HCT116 (cell line): ENCODE measurements at regions not wholly inside any gene's neighbourhood (a gene's known extent, or its start where the extent isn't known, plus 50 kb on each side); places are given as distances from the start of the nearest gene placed in this dataset.

ENCODE experiments used
- ATAC-seq: fragments of 200-7000 bp; cut with Tn5 transposase; 2 replicates; pipeline ENCODE4 v1.9.1; 2020; ENCODE audit warnings: mild to moderate bottlenecking, moderate library complexity
- BruUV-seq: library from RNA; stranded (reverse); fragments of 400-500 nt; replicated peaks from 2 replicates; lab custom pipeline; 2021; lab: Mats Ljungman, UMichigan
- CTCF ChIA-PET: fragments of 300-600 bp; sonication (Branson Sonifier 250); formaldehyde crosslinking; loops from one replicate; lab custom pipeline; 2021; ENCODE audit warnings: antibody characterized with exemption; lab: Charles Lee
- POLR2A ChIA-PET: fragments of 300-600, 350-600 bp; sonication (Branson Sonifier 250); formaldehyde crosslinking; loops from one replicate; lab custom pipeline; 2021; ENCODE audit warnings: antibody characterized with exemption; lab: Charles Lee
- RAD21 ChIA-PET, 2 experiments: fragments of 300-600 bp; sonication (Branson Sonifier 250); formaldehyde crosslinking; loops; one replicate each; lab custom pipeline; 2023; ENCODE audit warnings: low total read pairs in 2 of 2; ENCODE audit not compliant: uncharacterized antibody in 2 of 2, unreplicated experiment in 2 of 2, low non-redundant PET in 1 of 2; lab: Charles Lee
- DNase-seq: peaks from one replicate; pipeline ENCODE4 v3.0.0-alpha.2; 2010; ENCODE audit warnings: low read depth, low spot score
- H2AFZ ChIP-seq: fragments of 200-600 bp; shearing (Covaris generic), sonication (generic); 2 replicates; pipeline ENCODE4 v1.6.1; 2017; ENCODE audit warnings: low read depth, mixed run types, mixed read lengths, antibody characterized with exemption, low read length; ENCODE audit not compliant: poor library complexity, severe bottlenecking
- H3K27ac ChIP-seq: 2 replicates; pipeline ENCODE4 v1.5.1; 2012; ENCODE audit warnings: low read depth, low read length
- H3K27me3 ChIP-seq: fragments of 200-600 bp; sonication (generic); 2 replicates; pipeline ENCODE4 v1.6.1; 2016; ENCODE audit warnings: mixed run types, low read length, mixed read lengths; ENCODE audit not compliant: insufficient read depth
- H3K36me3 ChIP-seq, 2 experiments: fragments of 200-500 bp in 1 of 2; fragments of 200-600 bp in 1 of 2; sonication (Bioruptor generic) in 1 of 2; sonication (generic) in 1 of 2; 2 replicates each; pipeline versions ENCODE4 v1.5.1 to v1.6.1; 2014 to 2016; ENCODE audit warnings: low read length in 2 of 2, inconsistent platforms in 1 of 2, mixed read lengths in 1 of 2, mixed run types in 1 of 2; ENCODE audit not compliant: insufficient read depth in 2 of 2, control insufficient read depth in 1 of 2
- H3K4me1 ChIP-seq, 2 experiments: fragments of 200-600 bp in 1 of 2; sonication (generic) in 1 of 2; 2 replicates each; pipeline versions ENCODE4 v1.5.1 to v1.6.1; 2012 to 2017; ENCODE audit warnings: low read length in 2 of 2, inconsistent platforms in 1 of 2, mild to moderate bottlenecking in 1 of 2, mixed read lengths in 1 of 2, mixed run types in 1 of 2, moderate library complexity in 1 of 2; ENCODE audit not compliant: insufficient read depth in 2 of 2, control insufficient read depth in 1 of 2
- H3K4me2 ChIP-seq: fragments of 200-600 bp; sonication (generic); 2 replicates; pipeline ENCODE4 v1.6.1; 2017; ENCODE audit warnings: mixed run types, low read length, mixed read lengths
- H3K4me3 ChIP-seq, 2 experiments: fragments of 200-600 bp in 1 of 2; sonication (generic) in 1 of 2; replicated peaks in 1 of 2; 2 replicates each; pipeline ENCODE4 v1.5.1; 2011 to 2016; ENCODE audit warnings: low read length in 2 of 2, control low read depth in 1 of 2, low read depth in 1 of 2, mild to moderate bottlenecking in 1 of 2, mixed read lengths in 1 of 2, mixed run types in 1 of 2
- H3K79me2 ChIP-seq: fragments of 200-600 bp; sonication (generic); 2 replicates; pipeline ENCODE4 v1.6.1; 2017; ENCODE audit warnings: mild to moderate bottlenecking, mixed run types, low read length, moderate library complexity, mixed read lengths; ENCODE audit not compliant: insufficient read depth
- H3K9ac ChIP-seq: fragments of 200-600 bp; sonication (generic); 2 replicates; pipeline ENCODE4 v1.6.1; 2016; ENCODE audit warnings: low read length, mixed read lengths
- H3K9me2 ChIP-seq: fragments of 200-600 bp; sonication (generic), shearing (Covaris generic); 2 replicates; pipeline ENCODE4 v1.6.1; 2017; ENCODE audit warnings: mixed run types, mild to moderate bottlenecking, moderate library complexity; ENCODE audit not compliant: insufficient read depth
- H3K9me3 ChIP-seq, 2 experiments: fragments of 200-500 bp in 1 of 2; fragments of 200-600 bp in 1 of 2; sonication (Bioruptor generic) in 1 of 2; sonication (generic) in 1 of 2; 2 replicates each; pipeline ENCODE4 v1.6.1; 2014 to 2017; ENCODE audit warnings: low read length in 2 of 2, mixed read lengths in 2 of 2, inconsistent platforms in 1 of 2, low read depth in 1 of 2, mild to moderate bottlenecking in 1 of 2, mixed run types in 1 of 2, moderate library complexity in 1 of 2; ENCODE audit not compliant: control insufficient read depth in 1 of 2, insufficient read depth in 1 of 2
- H4K20me1 ChIP-seq: fragments of 200-600 bp; sonication (generic), shearing (Covaris generic); 2 replicates; pipeline ENCODE4 v1.6.1; 2017; ENCODE audit warnings: mixed run types, mild to moderate bottlenecking, moderate library complexity; ENCODE audit not compliant: insufficient read depth
- CEBPB ChIP-seq: IDR thresholded peaks from 2 replicates; pipeline ENCODE4 v1.6.1; 2012; ENCODE audit warnings: low read depth
- EGR1 ChIP-seq: IDR thresholded peaks from 2 replicates; pipeline ENCODE4 v1.6.1; 2012; ENCODE audit warnings: low read depth
- EZH2phosphoT487 ChIP-seq: fragments of 200-600 bp; IDR thresholded peaks from 2 replicates; pipeline ENCODE4 v1.6.1; 2018; ENCODE audit warnings: antibody characterized with exemption, borderline replicate concordance
- REST ChIP-seq: IDR thresholded peaks from 2 replicates; pipeline ENCODE4 v1.6.1; 2012; ENCODE audit warnings: low read depth
- YY1 ChIP-seq: IDR thresholded peaks from 2 replicates; pipeline ENCODE4 v1.6.1; 2011; ENCODE audit warnings: low read length, low read depth, moderate library complexity, mild to moderate bottlenecking; ENCODE audit not compliant: insufficient replicate concordance; ENCODE audit errors: extremely low read depth
- ZFX ChIP-seq: fragments of 450-650 bp; IDR thresholded peaks from 2 replicates; pipeline ENCODE4 v1.6.1; 2017
- ZNF274 ChIP-seq: fragments of 200-500 bp; sonication (Bioruptor generic); IDR thresholded peaks from 2 replicates; pipeline ENCODE4 v1.6.1; 2014; ENCODE audit warnings: mild to moderate bottlenecking, low read depth, low read length, inconsistent platforms
- intact Hi-C: fragments of 100-400 bp; cut with micrococcal nuclease; formaldehyde crosslinking; loops from 2 replicates; pipeline ENCODE4 v1.10.0; 2022

DNA sequence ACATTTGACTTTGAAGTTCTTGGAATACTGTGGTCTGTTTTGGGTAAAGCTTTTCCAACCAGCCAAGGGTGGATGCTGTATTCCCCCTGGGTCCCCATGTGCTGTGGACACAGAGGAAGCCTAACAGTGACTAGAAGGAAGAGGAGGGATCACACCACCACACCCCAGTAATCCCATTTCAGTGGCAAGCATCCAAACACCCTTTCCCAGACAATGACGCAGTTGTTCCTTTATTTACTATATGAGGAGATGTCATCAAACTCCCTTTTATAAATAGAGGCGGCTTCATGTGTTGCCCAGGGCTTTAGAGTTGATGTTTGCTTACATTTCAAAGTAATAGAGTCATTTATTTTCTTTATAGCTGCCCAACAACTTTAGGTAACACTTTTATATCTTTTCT, 959.4 kb upstream of the GYPC start (continued):
- no peak for TF ChIP-seq REST

DNA sequence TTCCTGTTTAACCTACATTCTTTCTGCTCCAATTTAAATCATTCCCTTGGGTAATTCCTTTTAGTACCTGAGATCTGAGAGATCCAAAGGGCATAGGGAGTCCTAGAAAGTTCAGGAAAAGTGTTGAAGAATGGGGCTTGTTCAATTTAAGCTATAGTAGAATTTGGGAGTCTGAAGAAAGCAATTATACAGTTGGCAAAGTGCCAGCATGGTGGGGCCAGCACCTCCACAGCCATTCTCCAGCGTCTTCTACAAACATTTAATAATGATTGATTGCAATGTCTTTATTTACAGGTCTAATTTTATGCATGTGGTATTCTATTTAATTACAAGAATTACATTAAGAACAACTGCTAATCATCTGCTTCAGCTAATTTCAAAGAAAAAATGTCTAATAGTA, 957.7 kb upstream of the GYPC start:
- ATAC-seq, result no peak
- ChIA-PET POLR2A (no interaction called here), CTCF (no interaction called here)
- H3K4me2 ChIP-seq, result no peak overlapping the region
- no peaks in the 10 kb centered on the region for H3K27me3 ChIP-seq
- no peak overlapping the region for H3K4me3 ChIP-seq
- DNase-seq, result no peak
- no peak overlapping the region for H3K27ac ChIP-seq
- no peaks in the 10 kb centered on the region for H3K36me3 ChIP-seq
- TF ChIP-seq ZNF274, result no peak
- no peak for TF ChIP-seq ZFX
- TF ChIP-seq CEBPB, result no peak
- no peak for TF ChIP-seq YY1
- no peak for TF ChIP-seq EZH2phosphoT487
- TF ChIP-seq EGR1, result no peak
- TF ChIP-seq, all 23 proteins: peak for 0
- RAD21 ChIA-PET, result no interaction called here
- Histone ChIP-seq H2AFZ (no peak overlapping the region), H3K4me1 (no peaks in the 10 kb centered on the region), H3K9me3 (peaks cover 9 to 18% of the 10 kb centered on the region in 2 experiments; a peak in 2 of 4 replicates), H4K20me1 (no peaks in the 10 kb centered on the region), H3K79me2 (no peaks in the 10 kb centered on the region), H3K9me2 (no peaks in the 10 kb centered on the region), H3K9ac (no peak overlapping the region)
- no TSS peak for BruUV-seq
- intact Hi-C loops, result no loop called here
